Activated CD8-positive, alpha-beta memory T cell treated with anti-CD3 and anti-CD28 coated beads for 48 hours (primary cell): ENCODE measurements at regions not wholly inside any gene's neighbourhood (a gene's known extent, or its start where the extent isn't known, plus 50 kb on each side); places are given as distances from the start of the nearest gene placed in this dataset.

Experiments used
- DNase-seq, 3 experiments: peaks; one replicate each; pipeline ENCODE4 v3.0.0-alpha.2; 2020; ENCODE audit warnings: low read depth in 2 of 3, low spot score in 2 of 3

DNA sequence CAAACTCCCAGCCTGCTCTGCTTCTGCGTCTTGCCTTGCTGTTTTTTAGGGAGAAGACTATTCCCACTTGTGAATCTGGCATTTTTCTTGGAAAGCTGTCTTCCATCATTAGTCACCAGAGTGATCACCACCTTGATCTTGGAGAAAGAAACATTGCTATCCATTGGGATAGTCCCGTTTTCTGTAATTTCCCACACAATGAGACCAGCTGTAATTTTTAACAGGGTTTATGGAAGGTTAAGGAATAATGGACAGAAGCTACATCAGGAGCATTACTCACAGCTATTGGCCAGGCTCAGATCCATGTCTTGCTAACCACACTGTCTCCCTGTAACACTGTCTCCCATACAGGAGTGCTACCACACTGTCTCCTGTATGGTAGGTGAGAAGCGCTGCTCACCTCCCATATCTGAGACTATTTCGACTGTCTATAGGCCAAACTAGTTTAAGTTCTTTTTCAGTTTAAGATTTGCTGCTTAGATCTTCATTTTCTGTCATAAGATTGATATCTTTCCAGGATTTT lies 523.0 kb downstream of the SPRY1 start:
- DNase-seq, result no peak

DNA sequence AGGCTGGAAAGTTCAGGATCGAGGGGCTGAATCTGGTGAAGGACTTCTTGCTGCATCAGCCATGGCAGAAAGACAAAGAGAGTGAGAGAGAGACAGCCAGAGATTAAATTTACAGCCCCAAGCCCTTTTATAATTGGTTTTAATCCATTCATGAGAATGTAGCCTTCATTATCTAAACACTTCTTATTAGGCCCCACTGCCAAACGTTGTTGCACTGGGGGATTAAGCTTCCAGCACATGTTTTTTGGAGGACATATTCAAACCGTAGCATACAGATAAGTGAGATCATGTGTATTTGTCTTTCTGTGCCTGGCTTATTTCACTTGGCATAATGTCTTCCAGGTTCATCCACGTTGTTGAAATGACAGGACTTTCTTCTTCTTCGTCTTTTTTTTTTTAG lies 524.7 kb downstream of the SPRY1 start:
- no peak for DNase-seq

DNA sequence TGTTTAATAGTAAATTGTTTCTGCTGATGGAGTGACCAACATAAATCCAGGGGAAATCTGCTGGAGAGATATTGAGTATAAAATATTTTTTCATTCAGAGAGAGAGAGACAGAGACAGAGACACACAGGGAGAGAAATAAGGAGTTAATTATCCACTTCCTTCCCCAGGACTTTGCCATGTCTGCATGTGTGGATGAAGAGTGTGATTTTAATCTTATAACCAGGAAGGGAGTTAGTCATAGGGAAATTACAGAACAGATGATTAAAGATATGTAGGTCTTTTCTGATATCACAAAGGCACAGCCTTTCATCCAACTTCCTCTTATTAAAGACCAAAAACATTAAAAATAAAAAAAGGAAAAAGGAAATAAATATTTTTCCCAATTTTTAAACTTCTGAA lies 526.3 kb downstream of the SPRY1 start:
- DNase-seq, result no peak

DNA sequence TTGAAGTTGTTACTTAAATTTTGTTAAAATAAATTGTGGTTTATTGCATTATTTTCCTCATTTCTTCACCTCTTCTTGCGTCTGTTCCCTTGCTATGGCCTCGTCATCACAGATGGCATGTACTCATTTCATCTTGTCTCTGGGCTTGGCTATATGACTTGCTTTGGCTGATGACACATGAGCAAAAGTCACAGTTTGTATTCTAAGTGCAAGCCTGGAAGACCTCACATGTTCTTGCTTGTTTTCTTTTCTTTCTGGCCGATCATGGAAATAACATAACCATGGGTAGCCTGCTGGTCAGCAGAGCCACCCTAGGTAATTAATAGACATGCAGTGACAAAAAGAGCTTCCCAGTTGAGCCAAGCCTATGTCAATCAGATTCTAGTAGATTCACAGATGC lies 527.9 kb downstream of the SPRY1 start:
- DNase-seq, result no peak

DNA sequence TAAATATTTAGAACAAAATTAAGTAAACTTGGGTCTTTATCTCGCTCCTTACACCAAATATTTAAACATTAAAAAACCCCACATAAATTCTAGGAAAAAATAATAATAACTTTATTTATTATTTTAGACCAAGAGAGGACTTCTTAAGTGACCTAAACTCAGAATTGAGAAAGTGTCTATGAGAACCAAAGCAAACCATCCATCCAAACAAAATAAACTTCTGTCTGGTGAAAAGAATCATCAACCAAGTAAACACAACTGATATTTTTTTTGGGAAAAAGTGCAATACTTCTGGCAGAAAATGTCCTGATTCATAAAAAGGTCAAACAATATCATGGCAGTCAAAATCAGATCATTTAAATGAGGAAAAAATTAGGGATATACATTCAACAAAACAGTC lies 533.0 kb downstream of the SPRY1 start:
- no peak for DNase-seq

DNA sequence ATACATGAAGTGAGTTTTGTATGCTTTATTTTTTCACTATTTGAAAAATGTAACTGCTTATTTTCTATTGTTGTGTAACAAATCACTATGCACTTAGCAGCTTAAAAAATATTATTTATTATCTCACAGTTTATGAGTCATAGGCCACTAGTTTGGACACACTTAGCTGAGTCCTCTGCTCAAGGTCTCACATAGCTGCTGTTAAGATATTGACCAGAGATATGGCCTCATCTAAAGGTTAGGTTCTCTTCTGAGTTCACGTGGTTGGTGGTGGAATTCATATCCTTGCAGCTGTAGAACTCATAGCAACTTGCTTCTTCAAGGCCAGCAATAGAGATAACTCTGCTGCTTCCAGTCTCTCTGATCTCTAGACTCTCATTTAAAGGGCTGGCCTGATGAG lies 534.4 kb downstream of the SPRY1 start:
- DNase-seq, result no peak

DNA sequence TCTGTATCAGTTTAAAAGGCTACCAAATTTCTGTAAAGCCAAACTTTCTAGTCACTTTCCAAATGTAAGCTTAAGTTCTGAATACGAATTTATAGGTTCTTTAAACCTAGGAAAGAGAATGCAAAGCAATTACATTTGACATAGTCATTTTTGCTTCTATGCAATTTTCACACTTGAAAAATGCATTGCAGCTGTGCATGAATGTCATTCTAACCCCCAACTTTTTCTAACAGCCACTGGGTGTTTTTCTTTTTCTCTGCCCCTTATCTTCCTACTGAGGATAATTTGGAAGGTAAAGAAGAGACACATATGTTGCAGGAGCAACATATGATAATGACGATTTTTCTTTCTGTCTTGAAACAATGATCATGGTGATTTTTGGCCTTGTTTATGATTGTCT lies 537.5 kb downstream of the SPRY1 start:
- no peak for DNase-seq

DNA sequence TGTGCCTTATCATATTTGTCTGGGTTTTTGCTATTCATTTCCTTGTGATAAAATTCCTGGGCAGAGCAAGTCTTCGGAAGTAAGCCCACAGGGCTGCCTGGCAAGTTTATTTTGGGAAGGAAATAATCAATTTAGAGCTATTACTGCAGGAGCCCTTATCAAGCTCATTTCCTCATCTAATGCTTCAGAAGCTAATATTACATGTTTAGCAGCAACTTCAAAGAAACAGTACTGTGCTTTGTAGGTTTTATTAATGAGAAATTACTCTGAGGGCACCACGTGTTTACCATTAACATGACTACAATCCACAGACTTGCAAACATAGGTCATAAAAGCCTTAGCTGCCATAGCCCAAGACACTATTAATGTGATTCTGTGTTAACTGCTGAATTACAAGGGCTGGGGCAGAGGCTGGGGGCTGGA lies 540.0 kb downstream of the SPRY1 start:
- no peak for DNase-seq

DNA sequence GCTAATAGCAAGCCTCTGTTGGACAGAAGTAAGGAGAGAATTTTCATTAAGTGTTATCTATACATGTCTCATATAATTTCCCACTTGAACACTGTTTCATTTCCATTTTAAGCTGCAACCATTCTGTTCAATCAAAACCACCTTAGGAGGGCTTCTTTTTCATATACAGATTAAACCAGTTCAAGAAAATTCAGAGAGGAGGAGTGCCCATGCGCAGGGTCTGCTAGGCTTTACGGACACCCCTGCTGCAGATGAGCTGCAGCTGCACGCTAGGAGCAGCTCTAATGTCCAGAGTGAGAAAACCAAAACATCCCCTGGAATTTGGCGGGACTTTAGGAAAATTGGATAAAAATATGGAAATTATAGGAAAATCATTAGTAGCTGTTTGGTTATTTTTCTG lies 541.0 kb downstream of the SPRY1 start:
- DNase-seq, result no peak

DNA sequence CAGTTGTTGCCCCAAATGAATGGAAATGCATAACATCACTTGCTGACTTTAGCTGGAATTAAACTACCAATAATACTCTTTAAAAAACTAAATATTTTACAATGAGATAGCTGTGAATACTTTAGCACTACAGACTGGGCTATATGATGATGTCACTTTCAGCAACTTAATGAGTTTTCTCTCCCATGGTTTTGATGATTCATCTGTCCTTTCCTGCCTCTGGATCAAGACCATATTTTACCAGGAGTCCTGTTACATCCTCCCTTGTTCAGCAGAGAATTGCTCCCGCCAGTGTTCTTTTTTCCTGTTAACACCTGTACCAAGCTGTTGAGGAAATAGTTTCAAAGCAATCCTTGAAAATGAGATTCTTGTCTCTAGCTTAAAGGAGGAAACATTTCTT lies 543.0 kb downstream of the SPRY1 start:
- no peak for DNase-seq

DNA sequence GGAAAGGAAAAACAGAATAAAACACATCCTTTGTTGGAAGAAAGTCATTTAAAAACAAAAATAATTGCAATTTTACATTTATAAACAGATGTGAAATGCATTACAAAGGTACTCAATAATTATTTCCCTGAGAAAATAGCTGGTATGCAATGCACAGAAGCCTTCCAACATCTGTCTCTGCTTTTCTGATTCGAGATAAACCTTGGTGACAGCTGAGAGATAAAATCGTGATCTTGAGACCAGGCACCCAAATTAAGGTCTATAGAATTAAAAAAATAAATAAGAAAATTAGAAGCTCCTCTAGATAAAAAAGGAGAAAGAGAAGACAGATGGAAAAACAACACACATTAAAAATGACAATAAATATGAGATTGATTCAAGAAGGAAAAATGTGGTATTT lies 544.0 kb downstream of the SPRY1 start:
- DNase-seq, result no peak

DNA sequence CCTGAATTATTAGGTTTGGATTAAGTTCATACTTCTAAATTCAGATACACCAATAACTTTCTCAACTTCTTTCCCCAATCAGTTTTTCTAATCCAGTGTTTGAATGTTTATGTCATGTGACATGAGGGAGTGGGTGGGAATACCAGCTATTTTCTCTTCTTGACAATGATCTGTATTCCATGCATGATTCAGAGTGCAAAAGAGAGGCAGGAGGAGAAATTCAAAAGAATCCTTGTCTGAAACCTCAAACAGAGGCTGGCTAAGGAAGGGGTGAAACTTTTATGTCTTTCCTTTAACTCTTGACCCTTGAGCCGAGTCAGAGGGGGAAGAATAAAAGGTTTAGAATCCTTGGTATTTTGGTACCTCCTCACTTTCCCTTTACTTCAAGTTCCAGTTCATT lies 544.7 kb downstream of the SPRY1 start:
- DNase-seq, result no peak

DNA sequence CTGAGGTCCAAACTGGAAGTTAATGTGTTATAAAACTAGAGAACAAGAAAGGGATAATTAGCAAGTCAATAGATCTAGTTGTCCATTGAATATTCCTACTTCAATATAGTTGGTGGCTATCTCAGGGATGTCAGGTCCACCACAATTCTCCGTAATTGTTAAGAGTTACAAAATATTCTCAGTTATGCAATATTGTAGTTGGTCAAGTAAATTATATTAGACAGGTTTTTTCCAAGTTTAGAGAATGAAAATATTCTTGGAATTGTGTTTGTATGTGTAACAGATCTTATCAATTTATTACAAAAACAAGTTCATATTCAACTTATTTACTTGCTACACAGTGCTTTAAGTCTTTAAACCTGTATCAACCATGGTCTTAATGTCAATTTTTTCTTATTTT lies 547.4 kb downstream of the SPRY1 start:
- DNase-seq, result no peak

DNA sequence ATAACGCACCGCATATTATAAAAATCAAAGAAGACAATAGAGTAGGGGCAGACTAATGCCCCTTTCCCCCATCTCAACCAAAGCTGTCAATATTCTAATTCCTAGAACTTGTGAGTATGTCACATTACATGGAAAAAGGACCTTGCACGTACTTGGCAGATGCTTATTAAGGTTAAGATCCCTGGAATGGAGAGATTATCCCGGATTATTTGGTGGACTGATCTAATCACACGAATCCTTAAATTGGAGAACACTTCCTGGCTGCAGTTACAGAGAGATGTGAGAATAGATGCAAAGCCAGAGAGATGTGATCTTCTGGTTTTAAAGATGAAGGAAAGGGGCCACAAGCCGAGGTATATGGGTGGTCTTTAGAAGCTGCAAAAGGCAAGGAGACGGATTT lies 548.7 kb downstream of the SPRY1 start:
- DNase-seq, result no peak

DNA sequence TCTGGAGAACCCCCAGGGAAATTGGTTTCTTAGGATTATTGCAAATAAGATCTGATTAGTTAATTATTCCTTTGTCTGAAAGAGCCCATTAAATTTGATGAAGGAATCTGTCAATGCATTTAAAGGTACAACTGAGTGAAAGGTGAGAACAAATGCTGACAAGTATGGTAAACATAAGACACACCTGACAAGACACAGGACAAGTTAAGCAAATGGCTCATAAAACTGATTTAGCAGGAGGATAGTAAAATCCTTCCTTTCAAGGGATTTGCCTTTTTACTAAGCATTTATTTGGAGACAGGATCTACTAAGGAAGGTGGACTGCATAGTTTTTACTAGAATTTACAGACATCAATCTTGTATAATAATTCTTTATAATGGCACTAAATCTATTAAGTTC lies 553.9 kb downstream of the SPRY1 start:
- DNase-seq, result no peak

DNA sequence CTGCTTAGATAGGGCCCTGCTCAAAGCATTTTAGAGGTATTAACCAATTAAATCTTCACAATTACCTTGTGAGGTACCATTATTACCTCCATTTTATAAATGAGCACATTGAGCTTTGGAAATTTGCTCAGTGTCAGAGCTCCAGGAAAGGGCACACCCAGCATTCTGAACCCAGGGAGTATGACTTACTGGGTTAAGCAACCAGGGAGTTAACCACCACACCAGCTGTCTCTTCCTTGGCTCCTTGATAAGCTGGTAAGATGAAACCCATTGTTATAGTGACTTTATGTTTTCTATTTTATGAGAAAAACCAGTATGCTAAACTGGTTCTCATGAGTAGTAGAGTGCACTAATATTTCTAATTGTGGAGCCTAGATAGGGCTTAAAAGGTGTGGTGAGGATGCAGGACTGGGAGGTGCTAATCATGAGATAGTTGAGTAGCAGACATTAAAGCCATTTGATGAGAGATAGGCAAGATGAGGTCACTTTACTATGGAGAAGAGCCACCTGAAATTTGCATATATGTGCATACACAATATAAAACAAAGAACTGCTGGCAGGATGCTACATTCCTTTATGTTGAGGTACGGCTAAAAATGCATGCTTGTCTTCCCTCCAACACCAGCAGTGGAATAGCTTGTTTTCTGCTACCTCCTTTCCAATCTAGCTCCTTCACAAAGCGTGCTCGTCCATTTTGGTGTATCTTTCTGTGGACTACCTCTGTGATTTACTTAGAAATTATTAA lies 556.1 kb downstream of the SPRY1 start:
- DNase-seq, result no peak

DNA sequence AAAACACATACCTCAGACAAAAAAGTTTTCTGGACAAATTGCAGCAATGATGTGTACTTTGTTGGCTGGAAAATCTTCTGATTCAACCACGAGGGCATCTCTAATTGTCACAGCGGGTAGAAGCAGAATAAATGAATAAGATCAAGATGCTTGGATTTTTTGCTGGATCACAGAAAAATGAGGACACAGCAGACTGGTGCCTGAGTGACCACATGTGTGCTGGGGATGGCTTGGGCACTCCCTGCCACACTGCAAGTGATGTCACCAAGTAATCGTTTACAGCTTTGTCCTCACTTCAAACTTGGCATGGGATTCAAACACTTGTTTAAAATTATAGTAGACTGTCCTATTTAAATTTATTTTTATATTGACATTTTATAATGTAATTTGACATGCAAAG lies 557.0 kb downstream of the SPRY1 start:
- no peak for DNase-seq

DNA sequence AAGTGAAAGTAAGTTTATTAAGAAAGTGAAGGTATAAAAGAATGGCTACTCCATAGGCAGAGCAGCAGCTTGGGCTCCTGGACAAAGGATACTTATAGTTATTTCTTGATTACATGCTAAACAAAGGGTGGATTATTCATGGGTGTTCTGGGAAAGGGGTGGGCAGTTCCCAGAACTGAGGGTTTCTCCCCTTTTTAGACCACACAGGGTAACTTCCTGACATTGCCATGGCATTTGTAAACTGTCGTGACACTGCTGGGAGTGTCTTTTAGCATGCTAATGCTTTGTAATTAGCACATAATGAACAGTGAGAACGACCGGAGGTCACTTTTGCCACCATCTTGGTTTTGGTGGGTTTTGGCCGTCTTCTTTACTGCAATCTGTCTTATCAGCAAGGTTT lies 557.6 kb downstream of the SPRY1 start:
- no peak for DNase-seq

DNA sequence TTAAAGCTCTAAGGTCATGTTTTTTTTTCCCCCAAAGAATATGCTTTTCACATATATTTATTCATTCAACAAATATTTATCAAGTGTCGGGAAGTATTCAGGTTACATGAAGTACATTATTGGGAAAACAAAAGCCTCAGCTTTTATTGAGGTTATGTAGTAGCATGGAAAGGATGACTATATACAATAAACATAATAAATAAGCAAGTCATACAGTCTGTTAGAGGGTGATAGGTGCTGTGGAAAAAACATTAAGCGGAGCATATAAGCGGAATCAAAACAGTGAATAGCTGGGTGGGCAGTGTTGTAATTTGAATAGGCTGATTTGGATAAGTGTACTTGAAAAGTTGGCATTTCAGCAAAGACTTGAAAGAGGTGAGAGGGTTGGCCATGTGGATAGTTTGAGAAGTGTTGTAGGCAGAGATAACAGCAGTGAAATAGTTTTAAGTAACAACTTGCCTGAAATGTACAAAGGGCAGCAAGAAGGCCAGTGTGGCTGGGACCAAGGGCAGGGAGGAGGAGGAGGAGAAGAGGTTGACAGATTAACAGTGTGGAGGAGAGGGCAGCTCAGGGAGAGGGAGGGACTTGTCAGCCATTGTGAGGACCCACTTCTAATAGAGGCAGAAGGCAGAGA lies 558.7 kb downstream of the SPRY1 start:
- no peak for DNase-seq

DNA sequence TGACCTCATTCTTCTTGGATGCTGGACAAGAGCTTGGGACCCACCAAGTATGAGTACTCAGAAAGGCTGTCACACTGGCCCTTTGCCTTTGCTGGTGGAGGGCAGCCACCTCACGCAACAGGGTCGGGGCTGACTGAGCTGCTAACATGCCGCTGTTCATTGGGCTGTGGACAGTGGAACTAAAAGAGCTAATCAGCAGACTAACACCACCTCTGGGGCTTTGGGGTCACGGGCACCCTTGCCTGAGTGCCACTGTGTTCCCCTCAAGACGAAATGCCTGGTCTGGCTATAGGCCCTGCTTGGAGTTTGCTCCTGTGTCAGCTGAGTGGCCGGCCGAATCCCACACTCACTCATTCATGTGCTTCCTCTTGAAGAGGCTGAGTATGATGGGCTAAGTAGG lies 559.6 kb downstream of the SPRY1 start:
- no peak for DNase-seq

DNA sequence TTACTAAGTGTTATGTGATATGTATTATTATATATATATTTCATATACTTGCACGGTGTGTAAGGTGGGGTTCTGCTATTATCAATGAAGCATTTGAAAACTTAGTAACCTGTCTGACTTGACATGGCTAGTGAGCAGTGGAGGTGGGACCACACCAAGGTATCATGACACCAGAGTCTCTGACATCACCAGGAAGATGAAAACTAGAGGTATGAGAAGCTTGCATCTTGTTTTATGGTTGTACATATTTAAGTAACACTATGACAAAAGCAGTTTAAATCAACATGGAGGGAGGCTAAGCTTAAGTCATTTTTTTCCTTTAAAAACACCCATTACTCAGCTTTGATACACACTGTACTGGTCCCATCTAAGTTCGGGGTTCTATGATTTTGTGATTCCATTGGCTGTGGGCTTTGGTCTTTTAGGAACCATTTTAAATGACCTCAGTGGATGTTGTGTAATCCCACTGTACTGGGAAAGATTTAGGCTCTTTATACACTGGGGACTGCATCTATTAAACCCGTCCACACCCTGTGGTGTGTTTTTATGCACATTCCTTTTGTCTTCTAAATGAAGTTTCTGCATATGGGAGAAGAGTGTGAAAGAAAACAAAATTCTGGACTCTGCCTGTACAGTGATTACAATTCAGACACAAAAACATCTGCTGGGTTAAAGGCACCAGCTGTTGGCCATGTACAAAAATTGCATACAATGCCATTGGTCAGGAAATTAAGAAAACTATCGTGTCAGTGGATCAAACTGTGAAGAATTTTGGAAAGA lies 570.6 kb downstream of the SPRY1 start:
- DNase-seq, result no peak

DNA sequence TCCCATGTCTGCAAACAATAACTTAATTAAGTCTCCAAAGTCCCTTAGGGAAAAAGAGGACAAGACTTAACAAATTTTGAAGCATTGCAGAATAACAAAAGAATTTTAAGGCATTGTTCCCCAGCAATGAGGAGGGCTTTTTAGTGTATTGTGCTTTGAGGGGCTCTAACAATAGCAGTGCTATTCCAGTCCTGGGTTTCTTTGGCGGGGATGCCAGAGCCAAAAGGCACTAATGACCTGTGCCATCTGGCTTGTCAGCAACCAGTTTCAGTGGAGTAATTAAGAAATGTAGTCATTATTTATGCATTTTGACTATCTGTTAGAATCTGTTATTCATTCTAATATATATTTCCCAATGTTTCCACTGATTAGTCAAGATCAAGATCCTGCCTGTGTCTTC lies 575.4 kb downstream of the SPRY1 start:
- no peak for DNase-seq
